Activated CD8-positive, alpha-beta memory T cell treated with anti-CD3 and anti-CD28 coated beads, Interleukin-2, amount 10 ng/mL, durations not matched to agents 7 days and 5 days (primary cell): ENCODE measurements at regions not wholly inside any gene's neighbourhood (a gene's known extent, or its start where the extent isn't known, plus 50 kb on each side); places are given as distances from the start of the nearest gene placed in this dataset.

Experiments used
- ATAC-seq: fragments of 150-1000 bp; cut with Tn5 transposase; one replicate; pipeline ENCODE4 v1.10.0; 2021; ENCODE audit warnings: moderate library complexity
- CTCF ChIA-PET: fragments of 350-600 bp; sonication (Branson Sonifier 250); formaldehyde crosslinking; loops from one replicate; lab custom pipeline; 2021; ENCODE audit warnings: antibody characterized with exemption; lab: Charles Lee
- DNase-seq: peaks from one replicate; pipeline ENCODE4 v3.0.0-alpha.2; 2020
- H3K27ac Mint-ChIP-seq: one replicate; pipeline ENCODE4 v1.8.0; 2021; ENCODE audit warnings: mild to moderate bottlenecking, mixed read lengths
- H3K27me3 Mint-ChIP-seq: one replicate; pipeline ENCODE4 v1.8.0; 2021; ENCODE audit warnings: mixed read lengths
- H3K36me3 Mint-ChIP-seq: one replicate; pipeline ENCODE4 v1.8.0; 2021; ENCODE audit warnings: mild to moderate bottlenecking, mixed read lengths
- H3K4me1 Mint-ChIP-seq: one replicate; pipeline ENCODE4 v1.8.0; 2021; ENCODE audit warnings: mixed read lengths
- H3K4me3 Mint-ChIP-seq: one replicate; pipeline ENCODE4 v1.8.0; 2021; ENCODE audit warnings: mild to moderate bottlenecking, moderate library complexity, mixed read lengths
- H3K9me3 Mint-ChIP-seq: one replicate; pipeline ENCODE4 v1.8.0; 2022; ENCODE audit warnings: low read depth, mixed read lengths

DNA sequence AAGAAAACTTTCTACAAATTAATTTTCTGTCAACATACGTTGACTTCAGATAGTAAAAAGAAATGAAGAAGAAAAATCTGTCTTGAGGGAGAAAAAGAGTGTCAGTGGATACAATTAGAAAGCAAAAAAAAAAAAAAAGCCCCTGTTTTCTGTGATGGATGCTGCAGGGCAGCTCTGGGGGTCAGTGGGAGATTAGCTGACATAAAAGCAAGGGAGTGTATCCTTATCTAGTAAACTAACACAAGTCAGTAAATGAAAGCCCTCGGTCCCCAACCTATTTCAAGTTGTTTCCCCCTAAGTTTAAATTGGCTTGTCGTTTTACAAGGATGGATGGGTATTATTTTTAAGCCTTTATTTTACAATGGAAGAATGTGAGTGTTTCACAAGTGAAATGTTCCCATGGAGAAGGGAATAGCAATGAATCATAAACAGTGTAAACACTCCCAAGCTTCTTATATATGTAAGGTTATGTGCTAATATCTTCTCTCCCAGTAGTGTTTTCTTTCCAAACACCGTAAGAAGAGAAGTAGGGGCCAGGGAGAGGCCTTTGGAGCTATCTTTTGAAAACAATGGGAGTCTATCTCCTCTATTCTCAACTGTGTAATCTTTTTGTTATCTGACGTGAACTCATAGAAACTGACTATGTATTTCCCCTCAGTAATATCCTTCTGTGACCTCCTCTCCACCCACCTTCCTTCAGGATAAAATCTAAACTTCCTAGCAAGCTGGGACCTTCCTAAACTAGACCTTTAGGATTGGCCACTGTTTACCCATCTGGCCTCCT is 347.7 kb downstream of the FBXO8 start:
- H3K27ac Mint-ChIP-seq, result no peak overlapping the region
- CTCF ChIA-PET, result no interaction called here
- H3K36me3 Mint-ChIP-seq, result no peaks in the 10 kb centered on the region
- DNase-seq, result no peak
- peaks cover 3% of the 10 kb centered on the region for H3K27me3 Mint-ChIP-seq
- ATAC-seq, result no peak
- H3K9me3 Mint-ChIP-seq, result no peaks in the 10 kb centered on the region
- H3K4me3 Mint-ChIP-seq, result no peak overlapping the region
- no peaks in the 10 kb centered on the region for H3K4me1 Mint-ChIP-seq

DNA sequence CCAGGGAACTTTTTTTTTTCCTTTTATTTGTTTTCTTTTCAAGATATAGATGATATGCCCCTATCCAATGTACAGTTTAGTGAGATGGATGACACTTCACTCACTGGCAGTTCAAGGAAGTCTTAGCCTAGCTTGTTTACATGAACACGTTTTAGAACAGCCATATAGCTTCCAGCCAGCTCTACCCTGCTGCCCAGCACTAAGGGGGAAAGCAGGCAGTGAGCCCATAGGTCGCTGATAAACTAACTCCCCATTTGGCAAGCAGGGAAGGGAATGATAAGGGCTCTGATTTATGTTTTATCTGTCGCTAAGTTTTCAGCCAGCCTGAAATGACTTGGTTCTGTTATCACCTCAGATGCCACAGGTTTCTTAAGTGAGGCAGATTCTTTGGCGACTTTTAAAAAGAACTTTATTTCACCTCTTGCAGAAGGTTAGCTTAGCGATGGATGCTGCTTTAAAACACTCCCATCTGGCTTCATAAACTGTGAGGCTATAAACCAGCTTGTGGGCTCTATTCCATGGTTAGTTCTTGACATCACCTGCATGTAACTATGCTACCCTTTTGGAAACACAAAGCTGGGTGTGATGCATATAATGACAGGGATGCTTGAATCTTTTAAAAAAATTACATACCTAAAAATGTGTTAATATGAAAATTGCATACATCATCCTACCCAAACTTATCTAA is 348.4 kb downstream of the FBXO8 start:
- no peak overlapping the region for H3K4me3 Mint-ChIP-seq
- H3K36me3 Mint-ChIP-seq, result no peaks in the 10 kb centered on the region
- DNase-seq (no peak), ATAC-seq (no peak)
- CTCF ChIA-PET, result no interaction called here
- H3K9me3 Mint-ChIP-seq, result no peaks in the 10 kb centered on the region
- H3K4me1 Mint-ChIP-seq, result no peaks in the 10 kb centered on the region
- peaks cover 3% of the 10 kb centered on the region for H3K27me3 Mint-ChIP-seq
- H3K27ac Mint-ChIP-seq, result no peak overlapping the region

DNA sequence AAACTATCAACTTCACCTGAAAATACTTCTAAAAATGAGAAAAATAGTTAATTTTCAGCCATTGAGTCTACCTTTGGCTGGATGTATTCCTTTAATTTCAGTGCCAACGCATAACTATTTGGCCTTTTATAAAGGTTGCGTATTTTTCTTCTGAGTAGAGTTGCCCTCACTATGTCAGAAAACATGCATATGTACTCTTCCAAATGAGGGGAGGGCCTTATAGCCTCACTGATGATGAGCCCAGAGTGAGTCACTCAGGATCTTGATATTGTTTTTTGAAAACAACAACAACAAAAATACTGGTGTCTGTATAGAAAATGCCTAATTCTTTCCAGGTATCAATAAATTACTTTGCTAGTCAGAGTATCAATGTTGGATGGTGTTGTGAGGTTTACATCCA is 349.3 kb downstream of the FBXO8 start:
- CTCF ChIA-PET, result no interaction called here
- no peak overlapping the region for H3K4me3 Mint-ChIP-seq
- no peak for DNase-seq
- H3K27me3 Mint-ChIP-seq, result peaks cover 3% of the 10 kb centered on the region
- ATAC-seq, result no peak
- H3K27ac Mint-ChIP-seq, result no peak overlapping the region
- H3K9me3 Mint-ChIP-seq, result no peaks in the 10 kb centered on the region
- H3K36me3 Mint-ChIP-seq, result no peaks in the 10 kb centered on the region
- H3K4me1 Mint-ChIP-seq, result no peaks in the 10 kb centered on the region

GRCh38 chr4:173932701-173933100 is 350.8 kb downstream of the FBXO8 start:
- Mint-ChIP-seq H3K27ac (no peak overlapping the region), H3K4me3 (no peak overlapping the region), H3K4me1 (no peaks in the 10 kb centered on the region), H3K27me3 (peaks cover 3% of the 10 kb centered on the region), H3K36me3 (no peaks in the 10 kb centered on the region), H3K9me3 (no peaks in the 10 kb centered on the region)
- DNase-seq (no peak), ATAC-seq (no peak)
- CTCF ChIA-PET, result no interaction called here

DNA sequence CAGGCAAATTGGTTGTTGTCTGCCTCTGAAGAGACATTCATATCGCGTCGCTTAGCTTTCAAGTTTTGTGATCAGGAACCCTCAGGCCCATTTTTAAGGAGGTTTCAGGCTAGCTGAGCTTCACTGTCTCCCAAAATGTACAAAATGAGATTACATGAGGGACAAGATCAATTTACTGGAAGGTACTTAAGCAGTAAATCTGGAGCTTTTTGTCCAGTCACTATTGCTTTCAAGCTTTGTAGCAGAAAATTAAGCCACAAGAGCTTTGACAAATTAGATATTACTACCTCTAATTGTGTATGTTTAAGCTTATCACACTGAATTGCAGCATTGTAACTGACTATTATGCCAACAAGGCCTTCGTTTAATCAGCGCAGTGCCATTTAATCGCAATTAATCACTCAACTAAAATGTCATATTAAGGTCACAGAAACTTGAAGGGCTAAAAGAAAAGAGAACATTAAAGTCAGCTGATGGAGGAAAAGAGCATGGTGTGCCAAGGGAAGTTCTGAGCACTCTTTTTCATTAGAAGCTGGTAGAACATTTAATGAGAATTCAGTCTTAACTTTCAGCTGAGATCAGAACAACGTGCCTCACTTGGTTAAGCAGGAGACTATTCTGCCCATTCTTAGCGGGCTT is 353.0 kb downstream of the FBXO8 start:
- CTCF ChIA-PET, result no interaction called here
- H3K27ac Mint-ChIP-seq, result no peak overlapping the region

DNA sequence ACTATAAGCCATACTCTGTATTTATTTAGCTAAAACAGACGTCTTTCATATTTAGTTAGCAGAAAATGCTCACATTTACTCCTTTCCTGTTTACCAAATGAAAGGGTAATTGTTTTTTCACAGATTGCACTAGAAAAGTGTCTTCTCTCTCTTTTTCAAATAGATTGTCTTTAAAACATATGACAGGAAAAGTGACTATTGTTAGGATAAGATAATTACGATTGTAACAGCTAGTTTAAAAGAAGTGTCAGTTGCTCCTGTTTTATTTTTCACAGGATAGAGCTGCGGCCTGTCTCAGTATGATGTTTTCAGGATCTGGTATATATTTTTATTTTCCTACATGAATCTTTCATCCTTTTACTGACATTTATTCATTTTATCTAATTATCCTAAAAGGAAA is 353.5 kb downstream of the FBXO8 start:
- CTCF ChIA-PET, result no interaction called here
- DNase-seq, result no peak

More for the DNA sequence above, 353.0 kb downstream of the FBXO8 start:
- ATAC-seq (no peak), DNase-seq (no peak)
- Mint-ChIP-seq H3K36me3 (no peaks in the 10 kb centered on the region), H3K9me3 (no peaks in the 10 kb centered on the region), H3K4me3 (no peak overlapping the region), H3K27me3 (no peaks in the 10 kb centered on the region), H3K4me1 (no peaks in the 10 kb centered on the region)

GRCh38 chr4:173924561-173924960 is 358.9 kb downstream of the FBXO8 start:
- Mint-ChIP-seq H3K9me3 (no peaks in the 10 kb centered on the region), H3K27ac (no peak overlapping the region), H3K36me3 (no peaks in the 10 kb centered on the region), H3K4me1 (peaks cover 4% of the 10 kb centered on the region), H3K4me3 (no peak overlapping the region), H3K27me3 (no peaks in the 10 kb centered on the region)
- DNase-seq (peak; percentile 43), ATAC-seq (no peak)
- CTCF ChIA-PET, result no interaction called here

More for the DNA sequence above, 353.5 kb downstream of the FBXO8 start:
- no peaks in the 10 kb centered on the region for H3K36me3 Mint-ChIP-seq
- H3K4me3 Mint-ChIP-seq, result no peak overlapping the region
- H3K27ac Mint-ChIP-seq, result no peak overlapping the region
- H3K4me1 Mint-ChIP-seq, result no peaks in the 10 kb centered on the region
- H3K9me3 Mint-ChIP-seq, result no peaks in the 10 kb centered on the region
- no peaks in the 10 kb centered on the region for H3K27me3 Mint-ChIP-seq
- no peak for ATAC-seq

- Mint-ChIP-seq H3K4me1 (peaks cover 4% of the 10 kb centered on the region), H3K36me3 (no peaks in the 10 kb centered on the region), H3K27ac (no peak overlapping the region), H3K9me3 (no peaks in the 10 kb centered on the region), H3K27me3 (no peaks in the 10 kb centered on the region), H3K4me3 (no peak overlapping the region)
- CTCF ChIA-PET, result no interaction called here
- ATAC-seq (no peak), DNase-seq (no peak)
Measured at GRCh38 chr4:173919861-173920260, 363.6 kb downstream of the FBXO8 start.

GRCh38 chr4:173919196-173919595 is 364.3 kb downstream of the FBXO8 start:
- Mint-ChIP-seq H3K27ac (no peak overlapping the region), H3K36me3 (no peaks in the 10 kb centered on the region), H3K27me3 (no peaks in the 10 kb centered on the region), H3K9me3 (no peaks in the 10 kb centered on the region), H3K4me1 (no peaks in the 10 kb centered on the region), H3K4me3 (no peak overlapping the region)
- CTCF ChIA-PET, result no interaction called here
- ATAC-seq (no peak), DNase-seq (no peak)

DNA sequence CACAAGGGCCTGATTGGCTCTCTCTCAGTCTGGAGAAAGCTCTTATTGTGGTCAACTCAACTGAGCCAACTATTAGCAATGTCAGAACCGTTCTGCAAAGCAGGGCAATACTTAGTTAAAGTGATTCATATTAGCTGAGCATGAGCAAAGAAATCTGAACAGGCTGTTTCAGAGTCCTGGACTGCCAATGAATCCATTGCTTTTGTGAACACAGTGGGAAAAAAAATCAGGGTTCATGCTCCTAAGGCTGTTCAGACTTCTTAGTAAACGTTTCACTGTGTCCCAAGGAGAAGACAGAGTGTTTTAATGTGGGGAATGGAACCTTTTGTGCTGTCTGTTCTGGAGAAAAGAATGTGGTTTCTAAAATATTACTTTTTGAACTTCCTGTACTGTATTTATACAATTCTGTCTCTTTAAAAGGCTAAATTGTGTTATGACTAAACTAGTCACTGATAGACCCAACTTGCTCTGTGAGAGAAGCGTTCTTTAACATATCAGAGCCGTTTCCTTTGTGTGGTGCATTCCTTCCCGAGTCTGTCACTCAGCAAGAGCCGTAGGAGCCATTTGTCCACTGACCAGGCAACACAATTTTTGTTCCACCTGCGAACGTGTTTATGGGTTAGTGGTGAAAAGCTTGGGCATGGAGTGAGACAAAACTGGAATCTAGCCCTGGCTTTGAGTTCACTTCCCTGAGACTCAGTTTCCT is 366.1 kb downstream of the FBXO8 start:
- Mint-ChIP-seq H3K27ac (no peak overlapping the region), H3K9me3 (no peaks in the 10 kb centered on the region), H3K27me3 (no peaks in the 10 kb centered on the region), H3K36me3 (no peaks in the 10 kb centered on the region), H3K4me3 (no peak overlapping the region), H3K4me1 (no peaks in the 10 kb centered on the region)
- DNase-seq, result no peak
- no peak for ATAC-seq
- CTCF ChIA-PET, result no interaction called here

GRCh38 chr4:173913496-173913895 is 370.0 kb downstream of the FBXO8 start:
- DNase-seq, result no peak
- no peaks in the 10 kb centered on the region for H3K36me3 Mint-ChIP-seq
- H3K27ac Mint-ChIP-seq, result no peak overlapping the region
- H3K4me1 Mint-ChIP-seq, result no peaks in the 10 kb centered on the region
- H3K27me3 Mint-ChIP-seq, result no peaks in the 10 kb centered on the region
- no peak for ATAC-seq
- CTCF ChIA-PET, result no interaction called here
- H3K9me3 Mint-ChIP-seq, result no peaks in the 10 kb centered on the region
- H3K4me3 Mint-ChIP-seq, result no peak overlapping the region

- H3K4me1 Mint-ChIP-seq, result no peaks in the 10 kb centered on the region
- no peak for DNase-seq
- no peaks in the 10 kb centered on the region for H3K36me3 Mint-ChIP-seq
- no peak for ATAC-seq
- no peaks in the 10 kb centered on the region for H3K9me3 Mint-ChIP-seq
- no peaks in the 10 kb centered on the region for H3K27me3 Mint-ChIP-seq
- no peak overlapping the region for H3K27ac Mint-ChIP-seq
- CTCF ChIA-PET, result no interaction called here
- H3K4me3 Mint-ChIP-seq, result no peak overlapping the region
Measured at GRCh38 chr4:173912384-173912783, 371.1 kb downstream of the FBXO8 start.

DNA sequence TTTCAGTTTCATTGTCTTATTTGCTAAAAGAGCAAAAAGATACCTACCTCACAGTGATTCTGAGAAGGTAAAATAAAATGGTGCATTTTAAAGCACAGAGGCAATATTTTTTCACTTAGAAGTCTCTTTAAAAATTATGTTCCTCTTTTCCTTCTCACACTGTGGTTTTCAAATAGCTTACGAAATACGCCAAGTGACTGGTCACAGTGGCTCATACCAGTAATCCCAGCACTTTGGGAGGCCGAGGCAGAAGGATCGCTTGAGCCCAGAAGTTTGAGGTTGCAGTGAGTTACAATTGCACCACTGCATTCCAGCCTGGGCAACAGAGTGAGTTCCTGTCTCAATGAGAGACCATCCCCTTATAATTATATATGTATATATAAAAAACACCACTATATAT is 372.6 kb downstream of the FBXO8 start:
- no peaks in the 10 kb centered on the region for H3K4me1 Mint-ChIP-seq

More for the DNA sequence above, 372.6 kb downstream of the FBXO8 start:
- DNase-seq, result no peak
- no peak overlapping the region for H3K4me3 Mint-ChIP-seq
- no peak for ATAC-seq
- no peak overlapping the region for H3K27ac Mint-ChIP-seq
- H3K36me3 Mint-ChIP-seq, result no peaks in the 10 kb centered on the region
- no peaks in the 10 kb centered on the region for H3K27me3 Mint-ChIP-seq
- CTCF ChIA-PET, result no interaction called here
- H3K9me3 Mint-ChIP-seq, result no peaks in the 10 kb centered on the region
